Esophagus squamous epithelium (tissue), 4 donors: ENCODE measurements at regions not wholly inside any gene's neighbourhood (a gene's known extent, or its start where the extent isn't known, plus 50 kb on each side); places are given as distances from the start of the nearest gene placed in this dataset.

Source experiments
- POLR2A ChIP-seq, 4 donors: fragments of 450-650 bp; IDR thresholded peaks; one replicate each; pipeline ENCODE4 v1.6.1; 2017; ENCODE audit warnings: antibody characterized with exemption in 4 of 4, mild to moderate bottlenecking in 4 of 4, moderate library complexity in 3 of 4
- TF ChIP-seq, protein P1 (sequence below), 6 experiments: fragments of 450-650 bp in 4 of 6; fragments of 200-600 bp in 2 of 6; sonication (generic) in 2 of 6; IDR thresholded peaks; one replicate each; pipeline ENCODE4 v1.5.1; 2016 to 2019; ENCODE audit warnings: antibody characterized with exemption in 6 of 6, mild to moderate bottlenecking in 4 of 6, moderate library complexity in 4 of 6

- TF ChIP-seq, protein P1, sequence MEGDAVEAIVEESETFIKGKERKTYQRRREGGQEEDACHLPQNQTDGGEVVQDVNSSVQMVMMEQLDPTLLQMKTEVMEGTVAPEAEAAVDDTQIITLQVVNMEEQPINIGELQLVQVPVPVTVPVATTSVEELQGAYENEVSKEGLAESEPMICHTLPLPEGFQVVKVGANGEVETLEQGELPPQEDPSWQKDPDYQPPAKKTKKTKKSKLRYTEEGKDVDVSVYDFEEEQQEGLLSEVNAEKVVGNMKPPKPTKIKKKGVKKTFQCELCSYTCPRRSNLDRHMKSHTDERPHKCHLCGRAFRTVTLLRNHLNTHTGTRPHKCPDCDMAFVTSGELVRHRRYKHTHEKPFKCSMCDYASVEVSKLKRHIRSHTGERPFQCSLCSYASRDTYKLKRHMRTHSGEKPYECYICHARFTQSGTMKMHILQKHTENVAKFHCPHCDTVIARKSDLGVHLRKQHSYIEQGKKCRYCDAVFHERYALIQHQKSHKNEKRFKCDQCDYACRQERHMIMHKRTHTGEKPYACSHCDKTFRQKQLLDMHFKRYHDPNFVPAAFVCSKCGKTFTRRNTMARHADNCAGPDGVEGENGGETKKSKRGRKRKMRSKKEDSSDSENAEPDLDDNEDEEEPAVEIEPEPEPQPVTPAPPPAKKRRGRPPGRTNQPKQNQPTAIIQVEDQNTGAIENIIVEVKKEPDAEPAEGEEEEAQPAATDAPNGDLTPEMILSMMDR (IDR thresholded peaks at IDR 0.05): no peak
- no peak for TF ChIP-seq POLR2A (IDR thresholded peaks at IDR 0.05)
Measured at GRCh38 chr3:59593380-59593779, 543.6 kb upstream of the CFAP20DC start.
